CD4-positive, alpha-beta T cell treated with Interleukin-6 at 100 ng/mL for 8 hours (primary cell): ENCODE measurements at regions not wholly inside any gene's neighbourhood (a gene's known extent, or its start where the extent isn't known, plus 50 kb on each side); places are given as distances from the start of the nearest gene placed in this dataset.
A peak's percentile ranks its signal among the peaks of the same experiment; 100 is the strongest.

Experiments
- DNase-seq: peaks from one replicate; pipeline ENCODE4 v3.0.0-alpha.2; 2020; ENCODE audit warnings: mixed read lengths, low spot score

DNA sequence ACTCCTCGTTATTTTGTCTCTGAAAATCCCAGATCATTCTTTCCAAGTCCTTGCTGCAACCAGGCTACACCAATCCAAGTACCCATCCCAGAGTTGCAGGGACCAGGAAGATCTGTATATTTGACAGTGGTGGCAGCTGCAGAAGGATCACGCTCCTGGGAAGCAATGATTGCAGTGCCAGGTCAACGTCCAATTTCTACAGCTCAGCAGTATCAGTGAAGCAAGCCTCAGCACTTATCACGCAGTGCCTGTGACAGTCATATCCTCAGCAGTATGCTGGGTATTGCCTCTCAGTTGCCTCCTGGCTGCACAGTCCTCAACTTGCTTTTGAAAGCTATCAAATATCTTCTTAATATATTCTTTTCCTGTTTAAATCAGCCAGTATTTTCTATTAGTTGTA, 66.7 kb downstream of the BARHL2 start:
- no peak for DNase-seq

DNA sequence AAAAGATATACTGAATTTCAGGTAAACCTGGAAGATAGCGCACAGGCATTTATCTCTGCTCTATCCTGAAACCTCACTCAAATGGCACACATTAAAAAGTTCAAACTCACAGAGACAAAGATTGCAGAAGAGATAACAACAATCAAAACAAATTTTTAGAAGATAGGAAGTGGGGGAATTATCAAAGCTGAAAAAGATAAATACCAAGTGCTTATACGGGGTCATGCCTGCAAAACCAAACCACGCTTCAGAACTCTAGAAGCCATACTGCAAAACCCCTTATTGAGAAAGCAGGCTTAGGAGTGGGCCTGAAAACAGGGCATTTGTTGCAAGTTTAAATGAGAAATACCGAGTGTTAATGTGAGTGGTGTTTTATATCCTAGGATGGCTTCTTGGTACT, 76.8 kb downstream of the BARHL2 start:
- no peak for DNase-seq

DNA sequence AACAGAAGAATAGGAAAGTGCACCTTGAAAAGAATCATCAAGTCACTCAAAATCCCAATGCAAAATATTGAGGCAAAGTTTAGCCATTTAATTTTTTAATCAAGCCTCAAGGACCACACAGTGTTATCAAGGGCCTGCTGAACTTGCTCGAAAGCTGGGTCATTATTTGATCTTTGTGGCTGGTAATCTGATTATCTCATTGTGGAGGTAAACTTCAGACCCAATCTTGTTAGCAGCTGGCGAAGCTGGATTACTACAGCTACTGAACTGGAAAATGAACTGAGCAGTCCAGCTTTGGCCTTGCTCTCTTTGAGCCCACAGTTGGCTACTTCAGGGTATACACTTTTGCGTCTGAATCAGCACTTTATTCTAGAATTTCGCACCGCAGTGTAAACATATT, 94.4 kb downstream of the BARHL2 start:
- DNase-seq: no peak

DNA sequence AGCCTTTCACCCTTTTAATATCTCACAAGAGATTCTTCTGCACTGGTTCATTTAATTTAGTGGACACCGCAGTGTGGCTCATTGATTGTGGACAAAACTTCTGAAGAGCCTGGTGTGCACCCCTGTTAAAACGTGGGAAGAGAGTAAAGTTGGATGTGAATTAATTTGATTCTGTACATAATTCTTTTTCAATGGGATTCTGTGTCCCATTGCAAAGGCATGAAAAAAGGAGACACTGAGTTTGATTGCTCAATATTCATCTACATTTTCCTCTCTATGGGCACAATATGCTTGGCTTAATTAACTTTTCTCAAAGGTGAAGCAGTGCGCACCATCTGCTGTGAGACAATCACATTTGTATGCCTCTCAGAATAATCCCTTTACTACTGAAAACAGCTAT, 95.1 kb downstream of the BARHL2 start:
- no peak for DNase-seq

DNA sequence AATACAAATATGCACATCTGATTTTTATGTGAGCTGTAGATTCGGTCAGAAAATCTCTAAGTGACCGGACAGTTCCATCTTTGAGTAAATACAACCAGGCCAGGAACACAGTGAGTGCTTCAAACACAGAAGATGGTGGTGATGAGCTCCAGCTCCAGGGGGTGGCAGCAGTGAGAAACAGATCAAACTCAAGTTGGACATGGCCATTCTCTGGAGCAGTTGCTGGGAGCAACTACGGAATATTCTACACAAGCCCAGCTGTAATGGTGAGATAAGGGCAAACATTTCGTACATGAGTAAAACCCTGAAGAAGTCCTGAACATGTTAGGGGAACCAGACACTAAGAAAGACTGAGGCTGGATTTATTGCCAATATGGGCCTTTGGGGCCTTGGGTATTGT, 100.7 kb downstream of the BARHL2 start:
- no peak for DNase-seq

DNA sequence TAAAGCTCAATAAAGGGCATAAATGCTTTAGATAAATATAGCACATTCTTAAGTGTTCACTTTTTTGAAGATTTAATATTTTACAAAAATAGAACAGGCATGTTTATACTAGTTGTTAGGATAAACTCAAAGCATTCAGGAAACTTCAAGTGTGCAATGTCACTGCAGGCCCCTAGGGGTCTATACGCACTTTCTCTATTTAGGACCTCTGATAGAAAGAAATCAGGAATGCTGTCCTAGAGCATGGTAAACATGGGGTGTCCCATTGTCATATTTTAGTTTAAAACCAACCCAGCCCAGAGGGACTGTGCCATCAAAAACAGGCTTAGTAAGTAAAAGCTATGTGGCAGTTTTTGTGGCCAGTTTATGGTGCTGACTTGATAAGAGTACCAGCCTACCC, 102.2 kb downstream of the BARHL2 start:
- no peak for DNase-seq

DNA sequence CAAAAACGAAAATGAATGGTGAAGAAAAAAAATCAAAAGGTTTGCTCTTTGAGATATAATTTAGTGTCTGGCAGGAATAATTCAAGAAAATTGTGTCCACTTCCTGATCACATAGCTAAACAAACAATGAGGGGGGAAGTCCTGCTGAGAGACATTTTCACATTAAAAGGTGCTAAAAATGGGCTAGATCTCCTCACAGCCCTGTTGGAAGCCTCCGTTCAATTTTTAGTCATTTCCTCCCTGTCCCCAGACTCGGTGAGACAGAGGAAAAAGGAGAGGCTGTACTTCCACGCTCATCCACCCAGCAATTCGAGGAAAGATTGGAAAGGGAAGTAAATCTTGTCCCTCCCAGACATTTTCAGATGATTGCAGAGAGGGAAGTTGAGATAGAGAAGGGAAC, 103.7 kb downstream of the BARHL2 start:
- no peak for DNase-seq

DNA sequence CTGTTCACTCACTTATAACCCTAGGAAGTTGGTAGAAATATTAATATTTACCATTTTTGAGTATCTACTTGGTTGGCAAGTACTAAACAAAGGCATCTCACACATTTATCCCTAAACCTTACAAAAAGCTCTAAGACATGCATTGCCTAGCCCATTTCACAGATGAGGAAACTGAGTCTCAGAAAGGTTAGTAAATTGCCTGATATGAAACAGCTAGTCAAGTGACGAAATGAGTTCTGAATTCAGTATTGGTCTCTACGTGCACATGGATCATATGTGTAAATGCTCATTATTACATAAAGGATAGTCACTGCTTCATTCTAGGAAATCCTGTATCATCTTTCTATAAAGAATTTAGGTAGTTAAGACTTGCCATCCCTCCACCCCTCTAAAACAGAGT, 105.1 kb downstream of the BARHL2 start:
- DNase-seq: no peak

DNA sequence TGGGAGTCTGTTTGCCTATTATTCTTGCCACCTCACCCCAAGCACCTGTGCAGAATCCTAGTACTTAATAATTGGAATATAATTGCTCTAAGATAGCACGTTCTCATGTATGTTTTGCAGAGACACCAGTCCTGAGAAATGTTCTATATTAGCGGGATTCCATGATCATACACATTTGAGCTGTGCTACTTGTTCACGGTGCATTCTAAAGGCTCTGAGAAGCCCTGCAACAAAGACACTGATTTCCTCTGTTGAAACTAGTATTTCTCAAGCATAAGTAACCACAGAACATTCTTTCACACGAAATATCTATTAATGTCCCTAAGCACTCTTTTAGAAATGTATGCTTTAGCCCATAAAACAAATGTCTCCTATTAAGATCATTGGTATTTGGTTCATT, 109.4 kb downstream of the BARHL2 start:
- DNase-seq: no peak

DNA sequence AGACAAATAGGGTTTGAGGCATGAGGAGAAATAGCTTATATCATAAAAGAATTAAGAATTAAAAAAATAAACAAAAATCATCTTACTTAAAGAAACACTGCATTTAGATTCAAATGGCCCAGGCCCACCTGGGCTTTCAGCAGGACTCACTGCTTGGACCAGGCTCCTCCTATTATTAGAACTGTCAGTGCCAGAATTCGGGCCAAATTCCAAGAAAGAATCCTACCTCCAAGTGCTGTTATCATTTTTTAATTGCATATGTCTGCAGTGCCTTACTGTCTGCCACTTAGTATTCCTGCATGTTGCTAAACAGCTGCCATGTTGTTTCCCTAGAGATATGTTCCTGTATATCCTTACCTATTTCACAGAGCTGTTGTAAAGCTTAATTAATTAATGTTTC, 112.0 kb downstream of the BARHL2 start:
- no peak for DNase-seq

DNA sequence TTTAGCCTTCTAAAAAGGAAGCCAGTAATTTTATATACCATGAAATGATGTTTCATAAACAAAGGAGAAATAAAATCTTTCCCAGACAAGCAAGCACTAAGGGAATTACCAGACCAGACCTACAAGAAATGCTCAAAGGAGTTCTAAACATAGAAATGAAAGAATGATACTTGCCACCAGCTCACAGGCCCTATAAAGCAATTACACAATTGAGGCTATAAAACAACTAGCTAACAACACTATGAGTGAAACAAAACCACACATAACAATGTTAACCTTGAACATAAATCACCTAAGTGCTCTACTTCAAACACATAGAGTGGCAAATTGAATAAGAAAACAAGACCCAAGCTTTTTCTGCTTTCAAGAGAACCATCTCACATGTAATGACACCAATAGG, 123.8 kb downstream of the BARHL2 start:
- no peak for DNase-seq

DNA sequence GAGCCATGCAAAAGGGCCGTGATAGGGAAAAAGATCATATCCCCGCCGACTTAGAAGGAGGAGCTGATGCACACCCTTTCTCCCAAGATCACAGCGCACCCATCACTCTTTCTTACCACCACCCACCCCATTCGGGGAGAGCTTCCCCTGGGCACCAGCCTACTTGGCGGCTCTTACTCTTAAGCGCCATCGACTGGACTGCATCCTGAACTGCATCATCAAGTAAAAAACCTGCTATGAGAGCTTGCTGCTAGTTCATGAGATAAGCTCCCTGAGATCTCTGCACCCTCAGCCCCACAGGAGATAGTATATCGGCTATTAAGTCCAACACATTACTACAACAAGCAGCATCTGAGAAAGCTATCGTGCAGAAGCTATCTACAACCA, 125.1 kb downstream of the BARHL2 start:
- DNase-seq: no peak

DNA sequence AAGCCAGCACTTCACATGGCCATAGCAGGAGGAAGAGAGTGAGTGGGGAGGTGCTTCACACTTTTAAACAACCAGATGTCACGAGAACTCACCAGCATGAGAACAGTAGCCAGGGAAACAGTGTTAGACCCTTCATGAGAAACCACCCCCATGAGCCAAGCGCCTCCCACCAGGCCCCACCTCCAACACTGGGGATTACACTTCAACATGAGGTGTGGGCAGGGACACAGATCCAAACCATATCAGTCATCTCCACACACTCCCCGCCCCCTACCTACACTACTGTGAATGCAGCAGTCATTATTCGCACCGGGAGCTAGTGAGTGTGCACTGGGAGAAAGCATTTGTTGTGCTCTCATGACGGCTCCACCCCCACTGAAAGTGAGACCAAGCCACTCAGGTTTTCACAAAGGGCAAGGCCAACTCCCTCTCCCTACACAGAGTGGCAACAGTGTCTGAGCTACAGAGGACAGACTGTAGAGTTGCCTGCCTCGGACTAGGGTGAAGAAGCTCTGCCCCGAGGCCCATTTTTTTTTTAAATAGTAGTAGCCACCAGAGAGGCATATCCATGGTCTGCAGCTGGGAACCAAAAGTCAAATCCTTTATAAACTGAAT, 125.6 kb downstream of the BARHL2 start:
- DNase-seq: no peak

DNA sequence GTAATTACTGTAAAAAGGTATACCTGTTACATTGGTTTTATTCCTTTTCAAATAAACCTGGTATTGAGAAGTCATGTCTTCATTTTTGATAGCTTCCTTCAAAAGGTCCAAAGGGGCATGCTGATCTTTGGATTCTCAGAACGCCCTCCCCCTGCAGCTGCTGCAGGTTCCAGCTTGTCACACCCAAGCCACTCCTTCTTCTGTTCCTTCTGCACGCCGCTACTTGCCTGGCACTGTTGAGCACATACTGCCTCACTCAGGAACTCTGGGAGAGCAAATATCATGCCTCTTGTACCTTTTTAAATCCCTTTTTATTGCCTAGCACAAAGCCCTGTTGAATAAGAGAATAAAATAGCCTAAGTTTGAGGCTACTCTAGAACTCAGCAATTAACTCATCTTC, 136.9 kb downstream of the BARHL2 start:
- DNase-seq: no peak

DNA sequence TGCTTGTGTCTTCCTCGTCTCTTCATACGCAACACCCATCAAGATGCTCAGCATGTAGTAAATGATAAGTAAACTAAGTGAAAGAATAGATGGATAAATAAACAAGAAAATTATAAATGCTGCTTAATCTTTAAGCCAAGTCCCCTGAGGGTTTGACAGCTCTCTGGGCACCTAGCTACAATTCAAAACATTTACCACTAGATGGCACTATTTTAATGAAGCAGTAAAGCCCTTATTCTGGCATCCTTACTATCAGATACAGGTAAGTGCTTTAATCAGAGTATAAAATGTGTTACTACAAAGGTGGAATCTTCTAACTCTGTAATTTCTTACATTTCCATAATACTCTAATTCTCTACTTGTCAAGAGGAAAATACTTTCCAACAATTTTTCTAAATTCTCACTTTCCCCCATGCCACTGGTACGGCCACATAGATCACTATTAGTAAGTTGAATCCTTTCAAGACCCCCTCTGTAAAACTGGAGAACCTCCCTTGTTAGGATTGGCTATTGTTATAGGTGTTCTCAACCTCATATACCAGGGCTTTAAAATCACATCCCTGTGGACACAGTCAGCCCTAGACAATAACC, 137.8 kb downstream of the BARHL2 start:
- peak; percentile 24 for DNase-seq

DNA sequence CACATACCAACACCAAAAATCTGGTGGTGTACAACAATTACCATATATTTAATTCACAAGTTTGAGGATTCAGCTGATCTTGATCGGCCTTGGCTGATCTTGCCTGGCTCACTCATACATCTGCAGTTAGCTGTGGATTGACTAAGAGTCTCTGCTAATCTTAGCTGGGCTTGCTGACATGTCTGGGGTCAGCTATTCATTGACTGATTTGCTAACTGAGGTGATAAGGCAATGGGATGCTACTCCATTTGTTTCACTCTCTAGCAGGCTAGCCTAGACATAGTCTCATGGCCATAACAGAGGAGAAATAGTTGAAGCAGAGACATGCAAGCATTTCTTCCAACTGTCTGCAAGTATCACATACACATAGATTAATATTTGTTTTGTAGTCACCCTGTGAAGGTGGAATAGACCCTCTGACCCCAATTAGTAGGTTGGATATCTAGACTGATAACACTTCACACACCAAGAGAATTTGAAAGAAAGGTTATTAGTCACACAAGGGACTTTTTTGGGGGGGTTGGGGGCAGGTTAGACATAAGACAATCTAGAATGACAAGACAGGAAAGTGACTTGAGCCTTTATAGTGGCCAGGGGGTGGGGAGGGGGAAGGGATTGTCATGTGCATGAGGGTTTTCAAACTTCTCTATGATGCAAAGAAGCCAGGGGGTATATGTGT, 142.3 kb downstream of the BARHL2 start:
- DNase-seq: no peak

DNA sequence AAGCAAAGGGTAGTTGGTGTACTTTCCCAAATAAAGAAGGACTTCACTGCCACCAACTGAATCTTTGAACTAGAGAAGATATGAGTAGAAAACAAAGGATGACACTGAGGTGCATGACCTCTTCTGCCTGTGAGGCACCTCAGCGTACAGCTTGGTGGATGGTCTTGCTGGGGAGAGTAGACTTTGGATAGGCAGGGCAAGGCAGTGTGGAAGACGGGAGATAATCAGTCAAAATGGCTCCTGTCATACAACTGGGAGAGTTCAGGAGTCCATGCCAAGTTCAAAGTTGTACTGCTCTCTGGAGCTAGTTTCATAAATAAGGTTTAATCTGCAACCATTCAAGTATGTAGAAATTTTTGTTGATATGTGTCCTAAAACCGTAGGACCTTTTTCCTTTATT, 143.4 kb downstream of the BARHL2 start:
- DNase-seq: no peak

DNA sequence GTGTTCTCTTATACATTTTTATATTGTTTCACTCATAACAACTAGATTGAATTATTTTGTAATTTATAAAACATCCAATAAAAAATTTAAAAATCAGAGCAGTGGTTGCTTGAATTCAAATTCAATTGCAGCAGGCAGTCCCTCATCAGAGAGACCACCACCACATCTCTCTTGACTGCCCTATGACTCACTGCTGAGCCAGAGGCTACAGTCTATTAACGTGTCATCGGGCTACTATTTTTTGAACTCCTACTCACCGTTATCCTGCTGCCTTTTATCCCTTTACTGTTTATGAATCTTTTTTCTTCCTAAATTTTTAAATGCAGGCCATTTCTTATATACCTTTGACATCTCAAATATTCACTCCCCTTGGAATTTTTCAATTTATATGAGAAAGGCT, 144.7 kb downstream of the BARHL2 start:
- DNase-seq: no peak

DNA sequence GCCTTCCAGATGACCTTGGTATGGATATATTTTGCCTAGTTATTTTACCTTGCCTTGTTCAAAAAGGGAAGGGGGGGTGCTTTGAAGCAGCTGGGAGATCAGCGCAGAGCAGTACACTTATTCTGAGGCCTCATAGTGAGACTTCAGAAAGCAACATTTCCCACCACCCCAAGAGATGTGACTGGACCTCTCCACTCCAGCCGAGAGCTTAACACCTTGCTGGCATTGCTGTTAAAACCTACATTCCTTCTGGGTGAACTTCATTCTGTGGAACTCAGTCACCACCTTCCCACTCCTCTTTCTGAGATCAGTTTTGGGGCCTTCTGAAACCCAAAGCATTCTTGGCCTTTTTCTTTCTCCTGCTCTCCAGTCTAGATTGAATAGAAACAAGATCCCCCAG, 148.7 kb downstream of the BARHL2 start:
- DNase-seq: no peak

DNA sequence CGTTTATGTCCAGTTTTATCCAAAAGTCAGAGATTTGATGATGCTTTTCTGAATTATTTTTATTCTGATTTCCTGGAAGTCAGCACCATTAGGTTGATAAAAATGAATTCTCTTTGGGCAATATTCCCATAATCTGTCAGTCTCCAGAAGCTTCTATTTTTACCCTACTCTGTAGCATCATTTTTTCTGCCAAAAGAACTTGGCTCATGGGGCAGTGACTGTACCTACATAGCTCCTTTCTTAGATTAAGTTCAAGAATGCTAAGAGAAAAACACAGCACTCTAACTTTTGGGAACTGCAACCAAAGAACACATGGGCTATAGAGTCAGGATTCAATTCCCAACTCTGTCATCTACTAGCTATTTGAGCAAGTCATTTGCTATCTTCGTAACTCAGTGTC, 152.9 kb downstream of the BARHL2 start:
- DNase-seq: no peak

DNA sequence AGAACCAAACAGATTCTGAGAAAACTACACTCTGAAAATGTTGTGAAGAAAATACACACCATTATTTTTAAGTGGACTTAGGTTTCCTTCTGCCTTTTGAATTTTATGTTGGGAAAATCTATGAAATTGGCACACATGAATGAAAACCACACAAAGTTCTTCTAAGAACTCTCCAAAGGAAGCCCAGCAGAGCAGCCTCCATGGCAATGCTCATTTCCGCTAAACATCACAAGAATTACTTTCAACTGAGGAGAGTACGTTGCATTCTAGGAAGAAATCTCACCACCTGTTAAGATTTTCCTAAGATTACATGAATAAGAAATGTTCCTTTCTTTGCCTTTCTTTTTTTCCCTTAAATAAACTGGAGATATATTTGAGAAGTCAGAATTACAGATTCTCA, 154.2 kb downstream of the BARHL2 start:
- no peak for DNase-seq

DNA sequence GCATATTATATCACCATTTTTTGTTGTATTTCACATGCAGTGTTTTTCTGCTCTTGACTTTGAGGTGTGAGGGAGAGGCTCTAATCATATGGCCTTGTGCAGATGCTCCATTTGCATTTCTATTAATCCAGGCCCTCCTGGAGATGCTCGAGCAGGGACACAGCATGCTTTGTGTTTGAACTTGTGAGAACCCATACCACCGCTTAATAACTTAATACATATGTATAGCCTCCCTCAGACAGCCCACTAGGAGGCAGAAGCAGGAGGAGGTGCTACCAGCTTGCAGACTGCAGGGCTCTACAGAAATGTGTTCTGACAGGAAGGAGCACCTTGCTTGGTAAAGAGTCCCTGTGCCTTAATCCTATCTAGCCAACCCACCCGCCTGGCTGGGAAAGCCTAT, 155.2 kb downstream of the BARHL2 start:
- no peak for DNase-seq

DNA sequence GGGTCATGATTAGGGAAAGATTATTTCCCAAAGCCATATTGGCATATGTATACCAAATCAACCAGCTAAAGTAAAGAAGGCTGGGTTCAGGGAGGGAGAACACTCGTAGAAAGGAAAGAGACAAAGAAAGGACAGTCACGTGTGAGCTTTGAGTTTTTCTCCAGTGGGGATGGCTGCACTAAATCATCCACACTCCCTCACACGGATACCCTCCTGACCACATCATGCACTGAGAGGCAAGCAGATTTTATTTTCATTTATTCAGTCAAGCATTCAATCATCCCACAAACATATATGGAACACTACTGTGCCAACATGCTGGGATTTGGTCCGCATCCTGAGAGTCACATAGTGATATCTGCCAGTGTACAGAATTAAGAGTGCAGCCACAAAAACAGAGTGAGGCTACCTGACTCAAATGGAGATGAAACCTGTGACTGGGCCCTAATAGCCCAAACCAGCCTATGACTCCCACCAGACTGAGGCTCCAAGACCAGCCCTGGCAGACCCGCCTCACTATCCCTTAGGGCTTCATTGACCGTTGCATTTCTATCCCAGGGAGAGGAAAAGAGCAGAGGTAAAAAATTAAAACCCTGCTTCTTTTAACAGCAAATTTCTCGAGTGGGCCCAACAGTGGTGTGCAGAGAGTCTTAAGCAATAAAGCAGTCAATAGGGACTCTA, 155.9 kb downstream of the BARHL2 start:
- no peak for DNase-seq
